Pancreas (tissue), 10 donors: ENCODE measurements at regions not wholly inside any gene's neighbourhood (a gene's known extent, or its start where the extent isn't known, plus 50 kb on each side); places are given as distances from the start of the nearest gene placed in this dataset.
A peak's percentile ranks its signal among the peaks of the same experiment; 100 is the strongest.
"Not testable (repeated sequence)": the region's sequence is repeated elsewhere in the genome, so short reads cannot be mapped to it uniquely, and the experiment has no call there.

ENCODE experiments used
- ATAC-seq, 4 donors: fragments of 200-7000 bp; cut with Tn5 transposase; one replicate each; pipeline versions ENCODE4 v1.8.0 to v1.9.1; 2020; ENCODE audit warnings: mild to moderate bottlenecking in 4 of 4, moderate library complexity in 4 of 4
- DNase-seq, 6 donors: peaks; one replicate each; pipeline ENCODE4 v3.0.0-alpha.2; 2020
- FAIRE-seq: peaks from 2 replicates; lab custom pipeline; 2012; peaks lifted over from hg19 to GRCh38; lab: Jason Lieb, UNC
- H3K27ac ChIP-seq, 4 donors: fragments of 200-600 bp; sonication (generic); 1 replicate in 3 of 4; 2 replicates in 1 of 4; pipeline versions ENCODE4 v1.5.0 to v1.8.0; 2020
- H3K27me3 ChIP-seq, 4 donors: fragments of 200-600 bp; one replicate each; pipeline ENCODE4 v1.8.0; 2021
- H3K36me3 ChIP-seq, 3 donors: fragments of 200-600 bp; sonication (generic) in 1 of 3; one replicate each; pipeline versions ENCODE4 v1.5.0 to v1.8.0; 2020 to 2021
- H3K4me1 ChIP-seq, 3 donors: fragments of 200-600 bp; one replicate each; pipeline ENCODE4 v1.8.0; 2021
- H3K4me3 ChIP-seq, 4 donors: fragments of 200-600 bp; sonication (generic) in 2 of 4; one replicate each; pipeline versions ENCODE4 v1.5.0 to v1.8.0; 2020 to 2021
- H3K9me3 ChIP-seq, 4 donors: fragments of 200-600 bp; one replicate each; pipeline ENCODE4 v1.8.0; 2021
- WGBS, 2 donors: extraction: QIAGEN DNeasy Blood & Tissue Kit; methylation state at CpG; one replicate each; pipeline ENCODE4 v1.1.7; 2013; 5-methylcytosine and 5-hydroxymethylcytosine counted together
- intact Hi-C, 3 donors: fragments of 100-400 bp; cut with DNase I; formaldehyde crosslinking; loops; one replicate each; pipeline versions ENCODE4 v1.11.1 to v1.14.2; 2022
- TF ChIP-seq, protein P1 (sequence below), 4 donors: fragments of 200-600 bp; sonication (generic) in 3 of 4; IDR thresholded peaks; one replicate each; pipeline versions ENCODE4 v1.5.0 to v1.8.0; 2021; ENCODE audit warnings: antibody characterized with exemption in 4 of 4
- donor health status: healthy with polysubstance abuse.
- donor health status: DM: no; HTN: no; CAD: no; lungs with moderate emphysema.
- donor health status: DM: no; HTN: no; CAD: no.
- donor health status: control.
- donor health status: control.
- donor health status: Bipolar disorder and iron deficiency.
- donor health status: DM: yes; HTN: yes; CAD: no.
- donor health status: DM: no; HTN: no; CAD: no.
- donor health status: DM: no; HTN: no; CAD: no.
- donor health status: DM: yes; HTN: yes; CAD: no.

DNA sequence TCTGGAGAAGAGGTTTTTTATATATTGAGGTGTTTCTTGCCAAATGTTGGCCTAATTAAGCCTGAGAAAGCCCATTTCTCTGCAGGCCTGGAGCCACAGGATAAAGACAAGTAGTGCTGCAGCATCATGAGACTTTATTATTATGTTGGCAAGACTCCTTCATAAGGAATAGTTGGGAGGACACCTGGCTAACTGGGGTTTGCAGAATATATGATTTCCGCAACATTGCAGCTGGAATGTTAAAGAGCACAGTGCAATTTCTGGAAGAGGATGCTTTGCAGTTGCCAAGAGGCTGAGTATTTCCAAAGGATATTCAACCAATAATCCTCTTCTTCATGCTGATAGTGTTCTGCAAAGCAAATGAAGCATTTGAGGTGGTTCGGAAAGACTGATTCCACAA lies 1512.8 kb upstream of the LRRTM3 start:
- Histone ChIP-seq H3K4me1 (no peaks in the 10 kb centered on the region), H3K9me3 (no peaks in the 10 kb centered on the region), H3K4me3 (no peak overlapping the region), H3K27me3 (no peaks in the 10 kb centered on the region), H3K27ac (no peak overlapping the region), H3K36me3 (no peaks in the 10 kb centered on the region)
- FAIRE-seq (no peak), DNase-seq (no peak), ATAC-seq (no peak)
- WGBS, 2 donors: 79 to 93% methylated on average over 2 of the region's 2 CpGs
- TF ChIP-seq, protein P1, sequence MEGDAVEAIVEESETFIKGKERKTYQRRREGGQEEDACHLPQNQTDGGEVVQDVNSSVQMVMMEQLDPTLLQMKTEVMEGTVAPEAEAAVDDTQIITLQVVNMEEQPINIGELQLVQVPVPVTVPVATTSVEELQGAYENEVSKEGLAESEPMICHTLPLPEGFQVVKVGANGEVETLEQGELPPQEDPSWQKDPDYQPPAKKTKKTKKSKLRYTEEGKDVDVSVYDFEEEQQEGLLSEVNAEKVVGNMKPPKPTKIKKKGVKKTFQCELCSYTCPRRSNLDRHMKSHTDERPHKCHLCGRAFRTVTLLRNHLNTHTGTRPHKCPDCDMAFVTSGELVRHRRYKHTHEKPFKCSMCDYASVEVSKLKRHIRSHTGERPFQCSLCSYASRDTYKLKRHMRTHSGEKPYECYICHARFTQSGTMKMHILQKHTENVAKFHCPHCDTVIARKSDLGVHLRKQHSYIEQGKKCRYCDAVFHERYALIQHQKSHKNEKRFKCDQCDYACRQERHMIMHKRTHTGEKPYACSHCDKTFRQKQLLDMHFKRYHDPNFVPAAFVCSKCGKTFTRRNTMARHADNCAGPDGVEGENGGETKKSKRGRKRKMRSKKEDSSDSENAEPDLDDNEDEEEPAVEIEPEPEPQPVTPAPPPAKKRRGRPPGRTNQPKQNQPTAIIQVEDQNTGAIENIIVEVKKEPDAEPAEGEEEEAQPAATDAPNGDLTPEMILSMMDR (IDR thresholded peaks at IDR 0.05): no peak
- intact Hi-C loops: no loop called here

GRCh38 chr10:65415318-65415717 lies 1510.5 kb upstream of the LRRTM3 start:
- intact Hi-C loops: no loop called here
- H3K27me3 ChIP-seq: no peaks in the 10 kb centered on the region
- ATAC-seq (no peak), DNase-seq (no peak), FAIRE-seq (no peak)
- no peaks in the 10 kb centered on the region for H3K9me3 ChIP-seq
- H3K36me3 ChIP-seq: no peaks in the 10 kb centered on the region
- H3K4me1 ChIP-seq: no peaks in the 10 kb centered on the region
- TF ChIP-seq, protein P1 (IDR thresholded peaks at IDR 0.05): no peak
- H3K4me3 ChIP-seq: no peak overlapping the region
- H3K27ac ChIP-seq: no peak overlapping the region

- ATAC-seq: no peak
- no peak overlapping the region for H3K4me3 ChIP-seq
Measured at GRCh38 chr10:65416094-65416493, 1509.7 kb upstream of the LRRTM3 start.

DNA sequence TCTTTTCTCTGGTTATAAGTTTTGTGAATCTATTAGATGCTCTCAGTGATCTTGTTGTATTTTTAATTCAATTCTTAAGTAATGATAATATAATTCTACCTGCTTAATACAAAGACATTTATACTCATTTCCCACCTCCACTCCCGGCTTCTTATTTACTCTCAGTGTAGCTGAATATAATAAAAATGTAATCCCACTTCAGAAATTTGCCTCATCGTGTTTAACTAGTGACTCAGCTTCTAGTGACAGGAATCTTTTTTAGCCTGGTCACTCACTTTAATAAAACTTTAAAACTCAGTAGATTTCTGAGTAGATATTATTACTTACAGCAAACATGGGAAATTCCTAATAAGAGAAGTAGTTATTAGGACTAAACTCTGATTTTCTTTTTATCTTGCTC lies 1506.2 kb upstream of the LRRTM3 start:
- no peak for FAIRE-seq
- TF ChIP-seq, protein P1 (IDR thresholded peaks at IDR 0.05): no peak
- no peak overlapping the region for H3K4me3 ChIP-seq
- WGBS, 2 donors: 47 to 53% methylated on average over 2 of the region's 2 CpGs
- no peak overlapping the region for H3K27ac ChIP-seq
- H3K36me3 ChIP-seq: no peaks in the 10 kb centered on the region
- intact Hi-C loops: no loop called here
- H3K27me3 ChIP-seq: no peaks in the 10 kb centered on the region
- no peaks in the 10 kb centered on the region for H3K4me1 ChIP-seq
- ATAC-seq: no peak
- DNase-seq: no peak
- H3K9me3 ChIP-seq: no peaks in the 10 kb centered on the region

More at GRCh38 chr10:65416094-65416493, 1509.7 kb upstream of the LRRTM3 start:
- H3K27me3 ChIP-seq: no peaks in the 10 kb centered on the region
- no peak for FAIRE-seq
- intact Hi-C loops: no loop called here
- no peaks in the 10 kb centered on the region for H3K9me3 ChIP-seq
- H3K4me1 ChIP-seq: no peaks in the 10 kb centered on the region
- no peaks in the 10 kb centered on the region for H3K36me3 ChIP-seq
- DNase-seq: no peak
- 75% methylated on average over 1 of the region's 1 CpG for WGBS, 2 donors
- TF ChIP-seq, protein P1 (IDR thresholded peaks at IDR 0.05): no peak
- H3K27ac ChIP-seq: no peak overlapping the region

GRCh38 chr10:65423043-65423442 lies 1502.8 kb upstream of the LRRTM3 start:
- 37 to 47% methylated on average over 1 of the region's 1 CpG for WGBS, 2 donors
- Histone ChIP-seq H3K36me3 (no peaks in the 10 kb centered on the region), H3K9me3 (no peaks in the 10 kb centered on the region), H3K4me3 (no peak overlapping the region), H3K4me1 (no peaks in the 10 kb centered on the region), H3K27ac (no peak overlapping the region), H3K27me3 (no peaks in the 10 kb centered on the region)
- TF ChIP-seq, protein P1 (IDR thresholded peaks at IDR 0.05): no peak
- intact Hi-C loops: no loop called here
- no peak for DNase-seq
- ATAC-seq: no peak
- FAIRE-seq: no peak

GRCh38 chr10:65429381-65429780 lies 1496.5 kb upstream of the LRRTM3 start:
- ATAC-seq, H3K27ac ChIP-seq, H3K36me3 ChIP-seq, H3K9me3 ChIP-seq, H3K4me1 ChIP-seq, FAIRE-seq, H3K4me3 ChIP-seq, intact Hi-C loops, H3K27me3 ChIP-seq: not testable (repeated sequence)
- 95 to 98% methylated on average over 29 to 30 of the region's 30 CpGs for WGBS, 2 donors
- DNase-seq: peak in 3 of 6 donors; percentile 16 to 49 (median 44)
